PC-3 (cell line): ENCODE measurements at regions not wholly inside any gene's neighbourhood (a gene's known extent, or its start where the extent isn't known, plus 50 kb on each side); places are given as distances from the start of the nearest gene placed in this dataset.

Experiments
- CTCF ChIP-seq: fragments of 300-600 bp; sonication (generic); conservative IDR thresholded peaks from 2 replicates; pipeline ENCODE4 v1.5.1; 2017; ENCODE audit warnings: antibody characterized with exemption, low read depth, mild to moderate bottlenecking, low read length
- EZH2 ChIP-seq: fragments of 300-600 bp; sonication (generic); IDR thresholded peaks from one replicate; pipeline ENCODE4 v1.6.1; 2017; ENCODE audit warnings: antibody characterized with exemption, mild to moderate bottlenecking, low read length; ENCODE audit not compliant: unreplicated experiment

DNA sequence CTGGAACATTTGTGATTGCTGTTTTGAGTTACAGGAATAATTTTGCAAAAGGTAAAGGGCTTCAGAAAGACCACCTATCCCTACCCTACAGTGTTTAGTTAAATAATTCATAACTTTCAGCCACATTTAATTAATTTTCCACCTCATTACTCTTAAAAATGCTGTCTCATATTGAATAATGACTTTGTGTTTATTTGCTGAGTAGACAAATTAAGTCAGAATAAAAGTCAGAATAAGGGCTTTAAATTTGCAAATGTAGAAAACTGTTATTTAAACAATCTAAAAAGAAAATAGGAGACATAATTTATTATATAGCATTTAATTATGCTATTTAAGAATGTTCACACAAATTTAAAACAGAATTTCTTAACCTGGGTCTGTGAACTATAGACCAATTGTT lies 293.7 kb upstream of the RIMS1 start:
- TF ChIP-seq CTCF (no peak), EZH2 (no peak)
